Naive thymus-derived CD8-positive, alpha-beta T cell (primary cell): ENCODE measurements at regions not wholly inside any gene's neighbourhood (a gene's known extent, or its start where the extent isn't known, plus 50 kb on each side); places are given as distances from the start of the nearest gene placed in this dataset.

ENCODE experiments used
- ATAC-seq, 2 donors: fragments of 150-1000 bp; cut with Tn5 transposase in 1 of 2; sonication (Bioruptor Pico), chemical (Tn5 transposase) in 1 of 2; 1 replicate in 1 of 2; 2 replicates in 1 of 2; pipeline ENCODE4 v1.10.0; 2021; ENCODE audit warnings: mild to moderate bottlenecking in 2 of 2, moderate library complexity in 2 of 2
- POLR2A ChIA-PET: fragments of 350-600 bp; sonication (Branson Sonifier 250); formaldehyde crosslinking; loops from one replicate; lab custom pipeline; 2021; ENCODE audit warnings: antibody characterized with exemption; lab: Charles Lee
- DNase-seq, 10 donors: peaks; one replicate each; pipeline versions ENCODE4 v3.0.0 to v3.0.0-alpha.2; 2020 to 2022
- H3K27ac Mint-ChIP-seq, 10 donors: one replicate each; pipeline ENCODE4 v1.8.0; 2020 to 2022; ENCODE audit warnings: mild to moderate bottlenecking in 10 of 10, mixed read lengths in 10 of 10, moderate library complexity in 4 of 10, inconsistent platforms in 1 of 10
- H3K27me3 Mint-ChIP-seq, 5 donors: one replicate each; pipeline ENCODE4 v1.8.0; 2021 to 2022; ENCODE audit warnings: mixed read lengths in 5 of 5
- H3K36me3 Mint-ChIP-seq, 3 donors: one replicate each; pipeline ENCODE4 v1.8.0; 2020 to 2022; ENCODE audit warnings: mixed read lengths in 3 of 3, mild to moderate bottlenecking in 2 of 3, inconsistent platforms in 1 of 3
- H3K4me1 Mint-ChIP-seq, 4 donors: one replicate each; pipeline ENCODE4 v1.8.0; 2021 to 2022; ENCODE audit warnings: mixed read lengths in 4 of 4
- H3K4me3 Mint-ChIP-seq, 10 donors: one replicate each; pipeline ENCODE4 v1.8.0; 2020 to 2022; ENCODE audit warnings: mild to moderate bottlenecking in 10 of 10, mixed read lengths in 10 of 10, moderate library complexity in 6 of 10, inconsistent platforms in 1 of 10
- H3K9me3 Mint-ChIP-seq, 9 donors: one replicate each; pipeline ENCODE4 v1.8.0; 2020 to 2022; ENCODE audit warnings: mixed read lengths in 9 of 9, mild to moderate bottlenecking in 3 of 9, inconsistent platforms in 1 of 9, moderate library complexity in 1 of 9

DNA sequence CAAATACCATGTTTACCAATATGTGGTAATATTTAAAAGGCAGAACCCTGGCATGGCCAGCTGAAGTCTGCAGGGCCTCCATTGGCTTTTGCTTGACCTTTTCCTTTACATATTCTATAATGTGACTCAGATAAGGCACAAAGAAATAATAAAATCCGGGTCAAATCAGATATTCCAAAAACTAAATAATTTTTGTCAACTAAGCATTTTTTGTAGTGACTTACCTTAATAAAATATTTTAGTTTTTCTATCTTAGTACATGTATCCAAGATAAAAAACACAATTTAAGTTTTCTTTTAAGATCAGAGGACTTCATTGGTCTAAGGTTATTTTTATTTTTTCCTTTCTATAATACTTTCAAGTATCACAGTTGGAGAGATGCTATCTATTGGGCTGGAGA lies 179.4 kb upstream of the ADAMTS5 start:
- Mint-ChIP-seq H3K4me3 (no peak overlapping the region), H3K27ac (no peak overlapping the region), H3K9me3 (peaks cover 0 to 24% (median 5%) of the 10 kb centered on the region in 9 donors), H3K27me3 (no peaks in the 10 kb centered on the region), H3K4me1 (no peaks in the 10 kb centered on the region), H3K36me3 (no peaks in the 10 kb centered on the region)
- POLR2A ChIA-PET, result no interaction called here
- no peak for ATAC-seq
- no peak for DNase-seq

DNA sequence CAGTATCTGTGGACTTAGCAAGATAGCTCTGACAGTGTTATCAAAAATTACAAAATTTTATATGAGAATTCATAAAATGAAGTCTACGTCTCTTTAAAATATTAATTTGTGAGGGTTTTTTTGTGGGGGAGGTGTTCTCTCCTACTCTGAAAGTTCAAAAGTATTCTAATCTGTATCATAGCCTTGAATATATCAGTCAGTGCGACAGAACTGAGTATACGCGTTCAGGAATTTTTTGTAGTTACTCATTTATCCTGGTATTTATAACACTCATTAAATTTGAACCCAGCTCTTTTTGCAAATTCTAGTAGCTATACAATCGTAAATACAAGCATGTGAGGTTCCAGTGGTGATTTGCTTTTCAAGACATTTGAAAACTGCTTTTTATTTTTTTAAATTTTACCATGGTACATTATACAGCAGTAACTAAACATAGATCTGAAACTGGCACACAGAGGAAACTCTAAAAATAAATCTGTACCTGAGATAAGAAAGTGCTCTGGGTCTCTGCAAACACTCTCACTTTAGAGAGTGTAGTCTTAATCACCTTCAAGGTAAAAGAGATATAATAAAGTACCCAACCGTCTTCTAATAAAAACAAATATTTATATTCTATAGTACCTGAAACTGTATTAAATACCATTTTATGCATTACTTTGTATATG lies 178.4 kb upstream of the ADAMTS5 start:
- POLR2A ChIA-PET, result no interaction called here
- Mint-ChIP-seq H3K36me3 (no peaks in the 10 kb centered on the region), H3K4me3 (no peak overlapping the region), H3K9me3 (peaks cover 0 to 16% (median 5%) of the 10 kb centered on the region in 9 donors), H3K27me3 (no peaks in the 10 kb centered on the region), H3K4me1 (no peaks in the 10 kb centered on the region), H3K27ac (no peak overlapping the region)
- ATAC-seq, result no peak
- no peak for DNase-seq

DNA sequence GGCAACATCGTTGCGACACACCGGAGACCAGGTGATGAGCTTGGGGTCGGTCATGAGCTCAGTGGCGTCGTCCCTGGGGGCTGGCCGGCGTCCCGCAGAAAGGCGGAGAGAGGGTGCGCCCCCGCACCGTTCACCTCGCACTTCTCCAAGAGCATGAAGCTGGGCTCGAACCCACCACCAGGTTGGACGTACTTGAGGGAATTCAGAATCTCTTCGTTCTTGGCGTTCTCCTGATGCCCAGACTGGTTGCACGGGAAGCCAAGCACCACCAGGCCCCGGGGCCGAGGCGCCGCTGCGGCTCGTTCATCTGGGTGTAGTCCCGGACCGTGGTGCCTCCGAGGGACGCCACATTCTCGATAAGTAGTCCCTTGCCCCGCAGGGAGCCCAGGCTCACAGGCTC lies 176.6 kb upstream of the ADAMTS5 start:
- no peaks in the 10 kb centered on the region for H3K36me3 Mint-ChIP-seq
- ATAC-seq (no peak), DNase-seq (no peak)
- H3K4me1 Mint-ChIP-seq, result no peaks in the 10 kb centered on the region
- no peak overlapping the region for H3K4me3 Mint-ChIP-seq
- H3K27ac Mint-ChIP-seq, result no peak overlapping the region
- POLR2A ChIA-PET, result no interaction called here
- H3K9me3 Mint-ChIP-seq, result peaks cover 0 to 10% (median 2%) of the 10 kb centered on the region in 9 donors
- no peaks in the 10 kb centered on the region for H3K27me3 Mint-ChIP-seq

DNA sequence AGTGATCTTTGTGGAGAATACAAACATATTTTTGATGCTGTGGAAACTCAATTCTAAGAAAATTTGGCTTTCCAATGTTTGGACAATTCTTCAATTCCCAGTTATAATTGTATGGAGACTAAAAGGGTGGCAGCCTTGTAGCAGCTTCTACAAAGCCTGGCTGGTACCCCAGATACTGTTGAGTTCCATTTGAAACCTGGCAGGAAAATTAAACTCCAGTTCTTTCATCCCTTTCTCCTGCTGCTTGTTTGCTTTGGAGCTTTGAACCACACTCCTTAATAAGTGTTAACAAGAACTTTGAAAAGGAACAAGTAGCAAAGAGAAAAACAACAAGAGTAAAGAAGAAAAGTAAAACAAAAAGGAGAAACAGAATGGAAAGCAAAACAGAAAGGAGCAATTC lies 172.6 kb upstream of the ADAMTS5 start:
- H3K27me3 Mint-ChIP-seq, result no peaks in the 10 kb centered on the region
- ATAC-seq (no peak), DNase-seq (no peak)
- H3K9me3 Mint-ChIP-seq, result peaks cover 0 to 6% (median 0%) of the 10 kb centered on the region in 9 donors
- H3K4me1 Mint-ChIP-seq, result no peaks in the 10 kb centered on the region
- no peak overlapping the region for H3K4me3 Mint-ChIP-seq
- POLR2A ChIA-PET, result no interaction called here
- no peak overlapping the region for H3K27ac Mint-ChIP-seq
- H3K36me3 Mint-ChIP-seq, result no peaks in the 10 kb centered on the region

DNA sequence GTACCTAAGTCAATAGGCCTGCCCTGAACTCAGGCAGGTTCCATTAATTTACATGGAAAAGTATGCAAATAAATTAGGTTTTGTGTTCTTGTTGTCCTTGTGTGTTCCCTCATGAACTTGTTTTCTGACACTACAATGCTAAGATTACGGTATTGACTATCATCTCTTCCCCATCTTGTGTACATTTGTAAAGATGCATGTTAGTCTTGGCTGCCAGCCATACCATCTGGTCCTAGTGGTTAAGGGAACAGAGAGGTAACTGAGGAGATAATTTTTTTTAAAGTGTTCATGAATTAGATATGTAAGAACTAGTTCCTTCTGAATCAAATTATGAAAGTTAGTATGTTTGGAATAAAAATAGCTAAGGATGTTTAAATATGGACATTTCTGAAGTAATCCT lies 167.6 kb upstream of the ADAMTS5 start:
- Mint-ChIP-seq H3K4me1 (no peaks in the 10 kb centered on the region), H3K27me3 (no peaks in the 10 kb centered on the region), H3K4me3 (no peak overlapping the region), H3K27ac (no peak overlapping the region), H3K36me3 (no peaks in the 10 kb centered on the region), H3K9me3 (peaks cover 0 to 4% (median 0%) of the 10 kb centered on the region in 9 donors)
- DNase-seq (no peak), ATAC-seq (no peak)
- POLR2A ChIA-PET, result no interaction called here

DNA sequence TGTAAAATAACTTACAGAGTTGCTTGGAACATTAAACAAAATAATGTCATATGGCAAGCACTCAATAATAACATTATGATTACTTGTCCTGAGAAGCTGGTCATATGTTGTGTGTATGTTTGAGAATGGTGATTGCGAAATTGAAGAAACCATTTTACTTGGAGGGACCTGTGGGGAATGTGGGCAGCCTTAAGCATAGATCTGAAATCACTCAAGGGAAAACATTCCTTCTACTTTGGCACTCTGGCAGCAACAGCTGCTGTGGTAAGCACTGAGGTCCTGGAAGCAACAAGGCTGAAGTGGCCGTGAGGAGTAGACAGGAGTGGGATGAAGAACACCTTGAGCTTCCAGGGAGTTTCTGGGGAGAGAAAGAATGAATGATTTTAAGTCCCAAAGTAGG lies 165.4 kb upstream of the ADAMTS5 start:
- Mint-ChIP-seq H3K4me1 (no peaks in the 10 kb centered on the region), H3K4me3 (no peak overlapping the region), H3K36me3 (no peaks in the 10 kb centered on the region), H3K27me3 (no peaks in the 10 kb centered on the region), H3K27ac (no peak overlapping the region), H3K9me3 (peaks cover 0 to 8% (median 0%) of the 10 kb centered on the region in 9 donors)
- DNase-seq (no peak), ATAC-seq (no peak)
- POLR2A ChIA-PET, result no interaction called here

DNA sequence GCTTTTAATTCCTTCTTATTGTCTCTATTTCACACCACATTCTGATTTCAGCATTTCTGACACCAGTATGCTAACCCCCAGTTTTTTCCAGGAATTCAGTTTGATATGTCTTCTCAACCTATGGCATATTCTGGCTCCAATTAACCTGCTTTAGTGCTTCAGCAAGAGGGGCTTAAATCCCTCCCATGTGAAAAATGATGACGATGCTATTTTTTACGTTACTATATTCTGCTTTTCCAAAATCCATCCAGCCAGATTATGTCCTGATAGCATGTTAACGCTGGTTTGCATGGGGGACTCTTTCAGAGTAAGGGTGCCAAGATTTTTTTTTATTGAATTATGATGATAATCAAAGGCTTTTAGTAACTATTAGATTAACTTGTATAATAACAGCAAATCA lies 163.3 kb upstream of the ADAMTS5 start:
- H3K4me1 Mint-ChIP-seq, result no peaks in the 10 kb centered on the region
- no peak overlapping the region for H3K4me3 Mint-ChIP-seq
- H3K36me3 Mint-ChIP-seq, result no peaks in the 10 kb centered on the region
- peaks cover 0 to 12% (median 0%) of the 10 kb centered on the region in 9 donors for H3K9me3 Mint-ChIP-seq
- DNase-seq, result no peak
- H3K27me3 Mint-ChIP-seq, result no peaks in the 10 kb centered on the region
- POLR2A ChIA-PET, result no interaction called here
- no peak for ATAC-seq
- H3K27ac Mint-ChIP-seq, result no peak overlapping the region

DNA sequence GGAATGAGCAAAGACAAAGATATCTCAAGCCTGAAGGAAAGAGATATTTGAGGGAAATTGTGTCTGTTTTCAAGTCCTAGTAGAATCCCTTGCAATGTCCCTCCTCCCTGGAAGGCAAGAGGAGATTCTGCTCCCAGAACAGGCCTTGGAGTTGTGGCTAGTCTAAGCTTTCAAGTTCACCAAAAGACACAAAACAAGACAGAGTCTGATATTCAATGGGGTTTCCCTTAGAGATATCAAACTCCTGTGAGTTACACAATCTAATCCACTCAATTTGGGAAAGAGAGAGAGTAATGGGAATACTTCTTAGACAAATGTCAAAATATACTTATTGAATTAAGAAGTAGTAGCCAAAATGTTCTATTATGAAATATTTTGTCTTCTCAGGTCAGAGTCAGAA lies 162.8 kb upstream of the ADAMTS5 start:
- ATAC-seq, result no peak
- Mint-ChIP-seq H3K4me1 (no peaks in the 10 kb centered on the region), H3K9me3 (peaks cover 0 to 15% (median 0%) of the 10 kb centered on the region in 9 donors)

DNA sequence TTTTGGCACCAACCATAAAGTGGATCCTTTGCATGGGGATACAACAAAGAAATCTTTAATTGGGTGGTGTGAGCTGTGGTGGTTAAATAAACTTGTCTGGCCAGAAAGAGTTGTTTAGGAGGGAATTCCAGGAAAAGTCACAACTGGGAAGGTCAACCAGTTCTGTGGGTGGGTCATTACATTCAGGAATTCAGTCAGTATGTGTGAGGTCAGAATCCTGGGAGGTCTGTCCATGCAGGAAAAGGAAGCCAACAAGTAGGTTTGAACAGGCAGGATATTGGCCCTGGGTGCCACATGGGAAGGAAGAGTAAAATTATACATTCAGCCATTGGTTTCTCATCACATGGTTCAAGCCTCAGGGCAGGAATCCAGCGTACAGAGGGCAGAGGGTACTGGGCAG lies 162.3 kb upstream of the ADAMTS5 start:
- H3K9me3 Mint-ChIP-seq, result peaks cover 0 to 16% (median 0%) of the 10 kb centered on the region in 9 donors
- peaks cover 0 to 2% (median 0%) of the 10 kb centered on the region in 5 donors for H3K27me3 Mint-ChIP-seq
- no peak overlapping the region for H3K4me3 Mint-ChIP-seq
- no peak overlapping the region for H3K27ac Mint-ChIP-seq
- no peak for ATAC-seq
- DNase-seq, result no peak
- H3K36me3 Mint-ChIP-seq, result no peaks in the 10 kb centered on the region
- no peaks in the 10 kb centered on the region for H3K4me1 Mint-ChIP-seq
- POLR2A ChIA-PET, result no interaction called here

More for the DNA sequence above, 162.8 kb upstream of the ADAMTS5 start:
- POLR2A ChIA-PET, result no interaction called here
- H3K27ac Mint-ChIP-seq, result no peak overlapping the region
- no peak overlapping the region for H3K4me3 Mint-ChIP-seq
- no peaks in the 10 kb centered on the region for H3K36me3 Mint-ChIP-seq
- no peaks in the 10 kb centered on the region for H3K27me3 Mint-ChIP-seq
- DNase-seq, result no peak

DNA sequence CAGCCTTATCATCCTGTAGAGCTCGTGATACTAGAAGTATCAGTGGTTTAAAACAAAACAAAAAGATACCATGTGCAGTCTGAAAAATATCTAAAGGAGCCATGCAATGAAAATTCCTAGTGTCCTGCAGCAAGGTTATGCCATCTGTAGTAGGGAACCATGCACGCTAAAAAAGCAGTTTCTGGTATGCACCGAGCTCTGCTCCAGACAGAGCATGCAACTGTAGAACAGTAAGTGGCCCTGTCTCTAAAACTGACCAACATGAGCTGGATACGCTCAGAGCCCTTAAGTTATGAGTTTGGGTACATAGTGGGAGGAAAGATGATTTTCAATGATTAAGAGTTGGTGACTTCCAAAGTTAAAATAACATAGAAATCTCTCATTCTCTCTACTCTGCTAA lies 159.3 kb upstream of the ADAMTS5 start:
- DNase-seq (no peak), ATAC-seq (no peak)
- POLR2A ChIA-PET, result no interaction called here
- H3K27ac Mint-ChIP-seq, result no peak overlapping the region
- H3K4me1 Mint-ChIP-seq, result no peaks in the 10 kb centered on the region
- no peak overlapping the region for H3K4me3 Mint-ChIP-seq
- H3K36me3 Mint-ChIP-seq, result no peaks in the 10 kb centered on the region
- H3K27me3 Mint-ChIP-seq, result peaks cover 0 to 2% (median 0%) of the 10 kb centered on the region in 5 donors
- peaks cover 0 to 16% (median 0%) of the 10 kb centered on the region in 9 donors for H3K9me3 Mint-ChIP-seq

DNA sequence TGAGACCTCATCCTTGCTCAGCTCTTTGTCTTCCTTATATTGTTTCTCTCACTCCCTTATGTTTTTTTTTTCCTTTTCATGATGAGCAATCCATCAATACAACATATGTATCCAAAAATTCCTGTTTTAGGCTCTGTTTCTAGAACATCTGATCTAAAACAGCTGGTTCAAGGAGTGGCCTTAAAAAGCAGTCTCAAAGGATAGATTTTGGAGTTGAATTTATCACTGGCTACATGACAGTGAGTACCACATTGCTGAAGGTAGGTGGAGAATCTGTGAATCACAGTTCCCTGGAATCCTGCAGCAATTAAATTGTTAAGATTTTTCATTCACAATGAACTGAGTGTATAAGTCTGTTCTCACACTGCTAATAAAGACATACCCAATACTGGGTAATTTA lies 155.8 kb upstream of the ADAMTS5 start:
- H3K36me3 Mint-ChIP-seq, result no peaks in the 10 kb centered on the region
- DNase-seq, result no peak
- H3K4me1 Mint-ChIP-seq, result no peaks in the 10 kb centered on the region
- H3K9me3 Mint-ChIP-seq, result peaks cover 0 to 12% (median 0%) of the 10 kb centered on the region in 9 donors
- peaks cover 0 to 2% (median 0%) of the 10 kb centered on the region in 5 donors for H3K27me3 Mint-ChIP-seq
- ATAC-seq, result no peak
- H3K27ac Mint-ChIP-seq, result no peak overlapping the region
- no peak overlapping the region for H3K4me3 Mint-ChIP-seq
- POLR2A ChIA-PET, result no interaction called here

DNA sequence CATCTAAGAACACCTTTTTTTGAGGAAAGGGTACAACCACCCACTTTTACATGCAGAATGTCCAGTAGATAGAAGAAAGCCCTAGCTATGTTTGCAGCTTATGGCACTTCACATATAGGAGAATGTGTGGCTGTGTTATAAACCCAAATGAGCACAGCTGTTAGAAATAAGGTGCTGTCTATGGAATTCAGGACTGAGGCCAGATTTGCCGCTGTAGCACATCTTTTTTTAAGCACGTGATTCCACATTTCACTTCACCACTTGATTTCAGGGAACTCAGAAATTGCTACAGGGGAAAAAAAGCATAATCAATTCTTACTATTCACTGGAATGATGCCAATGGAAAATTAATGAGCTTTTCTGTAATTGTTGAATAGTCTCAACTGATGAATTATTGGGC lies 147.2 kb upstream of the ADAMTS5 start:
- DNase-seq, result no peak
- Mint-ChIP-seq H3K4me1 (no peaks in the 10 kb centered on the region), H3K27me3 (no peaks in the 10 kb centered on the region), H3K36me3 (no peaks in the 10 kb centered on the region), H3K4me3 (no peak overlapping the region), H3K27ac (no peak overlapping the region), H3K9me3 (peaks cover 0 to 7% (median 4%) of the 10 kb centered on the region in 9 donors)
- ATAC-seq, result no peak
- POLR2A ChIA-PET, result no interaction called here

DNA sequence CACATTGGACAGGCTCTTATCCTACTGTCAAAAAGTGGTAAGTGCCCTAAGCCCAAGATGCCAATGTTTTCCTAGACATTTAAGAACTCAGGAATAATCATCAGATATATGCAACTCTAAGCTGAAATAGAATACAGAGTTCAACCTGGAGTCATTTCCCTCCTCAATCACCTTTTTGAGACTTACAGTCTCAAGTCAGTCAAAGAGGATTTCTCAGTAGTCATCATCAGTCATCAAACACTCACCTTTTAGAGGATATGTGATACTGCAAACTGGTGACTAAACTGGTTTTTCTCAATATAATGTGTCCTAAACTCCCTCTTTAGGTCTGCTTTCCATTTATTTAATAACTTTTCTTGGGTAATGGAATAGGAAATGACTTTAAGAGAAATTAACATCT lies 145.3 kb upstream of the ADAMTS5 start:
- H3K4me1 Mint-ChIP-seq, result no peaks in the 10 kb centered on the region
- no peak overlapping the region for H3K4me3 Mint-ChIP-seq
- H3K36me3 Mint-ChIP-seq, result no peaks in the 10 kb centered on the region
- ATAC-seq (no peak), DNase-seq (no peak)
- POLR2A ChIA-PET, result no interaction called here
- H3K27ac Mint-ChIP-seq, result no peak overlapping the region
- H3K27me3 Mint-ChIP-seq, result no peaks in the 10 kb centered on the region
- peaks cover 0 to 7% (median 5%) of the 10 kb centered on the region in 9 donors for H3K9me3 Mint-ChIP-seq

DNA sequence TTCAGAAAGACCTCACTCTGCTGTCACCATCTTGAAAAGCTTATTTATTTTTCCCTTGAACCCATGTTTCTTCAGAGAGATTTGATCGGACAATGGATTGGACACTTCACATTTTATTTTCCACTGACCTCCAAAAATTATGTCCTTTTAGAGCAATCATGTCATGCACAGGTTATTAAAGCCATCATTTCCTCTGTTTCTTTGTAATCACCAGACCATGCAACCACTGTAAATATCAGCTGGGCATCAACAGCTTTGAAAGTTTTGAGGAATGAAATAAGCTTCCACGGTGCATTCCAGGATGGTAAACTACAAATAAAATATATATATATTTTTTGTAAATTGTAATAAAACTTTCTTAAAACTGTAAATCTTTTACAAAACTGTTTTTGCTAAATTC lies 144.1 kb upstream of the ADAMTS5 start:
- Mint-ChIP-seq H3K4me1 (no peaks in the 10 kb centered on the region), H3K9me3 (peaks cover 0 to 6% (median 0%) of the 10 kb centered on the region in 9 donors), H3K4me3 (no peak overlapping the region), H3K27ac (no peak overlapping the region), H3K36me3 (no peaks in the 10 kb centered on the region), H3K27me3 (no peaks in the 10 kb centered on the region)
- DNase-seq (no peak), ATAC-seq (no peak)
- POLR2A ChIA-PET, result no interaction called here
